ENCODE measurements at regions not wholly inside any gene's neighbourhood (a gene's known extent, or its start where the extent isn't known, plus 50 kb on each side); places are given as distances from the start of the nearest gene placed in this dataset.

DNA sequence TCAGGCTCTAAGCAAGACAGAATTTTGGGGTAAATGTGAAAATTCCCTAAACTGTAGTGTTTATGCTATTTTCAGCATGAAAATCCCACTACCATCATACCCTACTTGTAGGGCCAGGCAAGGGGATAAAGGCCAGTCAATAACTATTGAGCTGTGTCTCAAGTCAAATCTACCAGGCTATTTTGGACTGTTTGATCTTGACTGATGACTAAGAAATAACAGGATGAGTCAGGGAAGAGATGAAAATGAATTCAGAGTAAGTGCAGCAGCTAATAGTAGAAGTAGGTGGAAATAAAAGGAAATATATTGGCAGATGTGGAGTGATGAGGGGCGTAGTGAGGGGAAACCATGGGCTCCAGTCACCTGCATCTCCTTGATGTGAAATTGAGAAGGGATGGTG lies 225.8 kb upstream of the PHYHIPL start:
- no peak for TF ChIP-seq POLR2A (IDR thresholded peaks at IDR 0.05)
- TF ChIP-seq, protein P1, sequence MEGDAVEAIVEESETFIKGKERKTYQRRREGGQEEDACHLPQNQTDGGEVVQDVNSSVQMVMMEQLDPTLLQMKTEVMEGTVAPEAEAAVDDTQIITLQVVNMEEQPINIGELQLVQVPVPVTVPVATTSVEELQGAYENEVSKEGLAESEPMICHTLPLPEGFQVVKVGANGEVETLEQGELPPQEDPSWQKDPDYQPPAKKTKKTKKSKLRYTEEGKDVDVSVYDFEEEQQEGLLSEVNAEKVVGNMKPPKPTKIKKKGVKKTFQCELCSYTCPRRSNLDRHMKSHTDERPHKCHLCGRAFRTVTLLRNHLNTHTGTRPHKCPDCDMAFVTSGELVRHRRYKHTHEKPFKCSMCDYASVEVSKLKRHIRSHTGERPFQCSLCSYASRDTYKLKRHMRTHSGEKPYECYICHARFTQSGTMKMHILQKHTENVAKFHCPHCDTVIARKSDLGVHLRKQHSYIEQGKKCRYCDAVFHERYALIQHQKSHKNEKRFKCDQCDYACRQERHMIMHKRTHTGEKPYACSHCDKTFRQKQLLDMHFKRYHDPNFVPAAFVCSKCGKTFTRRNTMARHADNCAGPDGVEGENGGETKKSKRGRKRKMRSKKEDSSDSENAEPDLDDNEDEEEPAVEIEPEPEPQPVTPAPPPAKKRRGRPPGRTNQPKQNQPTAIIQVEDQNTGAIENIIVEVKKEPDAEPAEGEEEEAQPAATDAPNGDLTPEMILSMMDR (IDR thresholded peaks at IDR 0.05), result no peak
- TF ChIP-seq POLR2AphosphoS5 (IDR thresholded peaks at IDR 0.05), result no peak
